ENCODE measurements at regions not wholly inside any gene's neighbourhood (a gene's known extent, or its start where the extent isn't known, plus 50 kb on each side); places are given as distances from the start of the nearest gene placed in this dataset.

- intact Hi-C loops (cut with DNase I; ENCODE audit: low total_unique reads), result no loop called here
Measured at GRCh38 chr3:116563351-116563750, 118.1 kb upstream of the LSAMP start.

GRCh38 chr3:116566478-116566960 lies 121.2 kb upstream of the LSAMP start:
- no peaks in the 10 kb centered on the region for H3K27me3 ChIP-seq (replicated peaks in 1 of 7)
- no peak overlapping the region for H3K27ac ChIP-seq
- no peak for DNase-seq
- H3K4me1 ChIP-seq, result no peaks in the 10 kb centered on the region
- intact Hi-C loops (cut with DNase I; ENCODE audit: low total_unique reads), result no loop called here
- H3K36me3 ChIP-seq, result no peaks in the 10 kb centered on the region
- no peak overlapping the region for H3K4me3 ChIP-seq
- H3K9me3 ChIP-seq, result no peaks in the 10 kb centered on the region
- no peak for TF ChIP-seq POLR2A (IDR thresholded peaks at IDR 0.05)
- no peak for TF ChIP-seq POLR2AphosphoS5 (IDR thresholded peaks at IDR 0.05)
- no peak for TF ChIP-seq CTCF (IDR thresholded peaks at IDR 0.05 in 8 of 11, conservative IDR thresholded peaks at IDR 0.05 in 3 of 11)

More at GRCh38 chr3:116563351-116563750, 118.1 kb upstream of the LSAMP start:
- Histone ChIP-seq H3K36me3 (no peaks in the 10 kb centered on the region), H3K27me3 (replicated peaks in 1 of 7) (no peaks in the 10 kb centered on the region), H3K4me3 (no peak overlapping the region), H3K9me3 (no peaks in the 10 kb centered on the region), H3K27ac (no peak overlapping the region), H3K4me1 (no peaks in the 10 kb centered on the region)
- WGBS, 5 donors, result 55 to 75% (median 65%) methylated on average over 2 of the region's 2 CpGs
- no peak for DNase-seq
- no peak for TF ChIP-seq POLR2A (IDR thresholded peaks at IDR 0.05)
- no peak for TF ChIP-seq CTCF (IDR thresholded peaks at IDR 0.05 in 8 of 11, conservative IDR thresholded peaks at IDR 0.05 in 3 of 11)
- TF ChIP-seq POLR2AphosphoS5 (IDR thresholded peaks at IDR 0.05), result no peak

GRCh38 chr3:116569611-116570010 lies 124.3 kb upstream of the LSAMP start:
- Histone ChIP-seq H3K27ac (no peak overlapping the region), H3K36me3 (no peaks in the 10 kb centered on the region), H3K9me3 (peaks cover 0 to 17% (median 3%) of the 10 kb centered on the region in 8 donors), H3K27me3 (replicated peaks in 1 of 7) (no peaks in the 10 kb centered on the region), H3K4me1 (no peaks in the 10 kb centered on the region), H3K4me3 (no peak overlapping the region)
- no peak for DNase-seq
- 19 to 47% (median 35%) methylated on average over 1 of the region's 1 CpG for WGBS, 5 donors
- intact Hi-C loops (cut with DNase I; ENCODE audit: low total_unique reads), result no loop called here
- TF ChIP-seq POLR2A (IDR thresholded peaks at IDR 0.05) (no peak), CTCF (IDR thresholded peaks at IDR 0.05 in 8 of 11, conservative IDR thresholded peaks at IDR 0.05 in 3 of 11) (no peak), POLR2AphosphoS5 (IDR thresholded peaks at IDR 0.05) (no peak)

- no peak for DNase-seq
- Histone ChIP-seq H3K27me3 (replicated peaks in 1 of 7) (no peaks in the 10 kb centered on the region), H3K36me3 (no peaks in the 10 kb centered on the region), H3K4me3 (no peak overlapping the region), H3K4me1 (no peaks in the 10 kb centered on the region), H3K9me3 (peaks cover 0 to 24% (median 0%) of the 10 kb centered on the region in 8 donors), H3K27ac (no peak overlapping the region)
- WGBS, 5 donors, result 26 to 36% (median 29%) methylated on average over 6 of the region's 6 CpGs
- intact Hi-C loops (cut with DNase I; ENCODE audit: low total_unique reads), result no loop called here
- no peak for TF ChIP-seq POLR2A (IDR thresholded peaks at IDR 0.05)
- no peak for TF ChIP-seq POLR2AphosphoS5 (IDR thresholded peaks at IDR 0.05)
- no peak for TF ChIP-seq CTCF (IDR thresholded peaks at IDR 0.05 in 8 of 11, conservative IDR thresholded peaks at IDR 0.05 in 3 of 11)
Measured at GRCh38 chr3:116579840-116580239, 129.7 kb upstream of the TUSC7 start.

Data from spleen (tissue), 11 donors.